ENCODE measurements at regions not wholly inside any gene's neighbourhood (a gene's known extent, or its start where the extent isn't known, plus 50 kb on each side); places are given as distances from the start of the nearest gene placed in this dataset.

DNA sequence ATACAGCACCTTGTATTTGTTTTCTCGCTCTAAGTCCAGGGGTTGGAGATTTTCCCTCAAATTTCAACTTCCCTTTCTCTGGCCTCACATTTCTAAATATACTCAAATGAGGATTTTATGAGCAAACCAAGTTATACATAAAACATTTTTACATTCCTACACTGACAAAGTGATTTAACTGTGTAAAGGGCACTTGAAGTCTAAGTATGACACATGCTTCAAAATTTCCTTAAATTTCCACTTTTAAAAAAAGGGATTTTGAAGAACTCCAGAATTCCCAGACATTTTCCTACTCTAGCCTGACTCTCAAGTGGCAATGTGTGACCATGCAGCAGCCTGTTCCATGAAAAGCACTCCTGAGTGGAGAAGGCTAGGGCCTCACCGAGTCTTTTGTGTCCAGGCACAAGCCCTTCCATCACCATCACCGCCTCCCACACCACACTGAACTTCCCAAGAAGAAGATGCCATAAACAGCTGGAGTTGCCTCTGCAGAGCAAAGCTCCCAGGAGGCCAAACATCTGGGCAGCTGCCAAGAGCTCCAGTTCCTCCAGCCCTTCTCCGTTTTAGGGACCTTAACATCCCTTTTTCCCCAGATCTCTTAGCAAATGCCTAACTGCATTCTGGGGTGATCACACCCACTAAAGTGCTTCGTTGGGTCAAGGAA, 68.9 kb downstream of the NCR2 start:
- no peak overlapping the region for H3K27ac ChIP-seq
- no peak overlapping the region for H3K4me3 ChIP-seq

DNA sequence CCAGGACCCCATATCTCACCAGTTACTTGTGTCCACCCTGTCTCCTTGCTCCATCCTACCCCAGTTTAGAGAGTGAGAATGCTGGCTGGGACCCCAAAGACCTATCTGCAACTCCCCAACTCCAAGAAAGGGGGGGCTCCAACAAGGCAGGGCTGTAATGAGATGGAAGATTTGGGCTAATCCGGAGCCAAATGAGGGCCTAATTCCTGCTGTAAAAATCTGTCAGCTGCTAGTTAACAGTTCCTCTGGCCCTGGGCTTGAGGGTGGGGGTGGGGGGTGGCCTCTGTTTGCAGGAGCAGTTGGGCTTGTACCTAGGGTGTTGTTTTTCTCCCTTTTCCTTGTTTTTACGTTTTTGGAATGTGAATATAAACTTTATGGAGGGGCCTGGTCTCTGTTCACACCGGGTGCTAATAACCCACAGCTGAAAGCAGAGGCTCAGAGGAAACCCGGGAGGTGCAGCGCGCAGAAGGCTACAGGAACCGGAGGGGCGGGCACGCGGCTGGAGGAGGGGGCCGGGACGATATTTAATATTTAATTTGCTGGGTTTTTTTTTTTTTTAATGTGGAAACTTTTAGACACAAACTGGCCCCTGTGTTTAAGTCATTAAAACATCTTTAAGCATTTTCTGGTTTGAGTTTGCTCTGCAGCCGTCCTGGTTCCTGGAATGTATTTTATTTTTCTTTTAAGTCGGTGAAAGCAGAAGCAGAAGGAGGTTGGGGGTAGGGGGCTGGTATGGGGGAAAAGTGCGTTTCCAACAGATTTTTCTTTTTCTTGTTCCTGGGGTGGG, 70.7 kb downstream of the NCR2 start:
- H3K4me3 ChIP-seq = no peak overlapping the region

DNA sequence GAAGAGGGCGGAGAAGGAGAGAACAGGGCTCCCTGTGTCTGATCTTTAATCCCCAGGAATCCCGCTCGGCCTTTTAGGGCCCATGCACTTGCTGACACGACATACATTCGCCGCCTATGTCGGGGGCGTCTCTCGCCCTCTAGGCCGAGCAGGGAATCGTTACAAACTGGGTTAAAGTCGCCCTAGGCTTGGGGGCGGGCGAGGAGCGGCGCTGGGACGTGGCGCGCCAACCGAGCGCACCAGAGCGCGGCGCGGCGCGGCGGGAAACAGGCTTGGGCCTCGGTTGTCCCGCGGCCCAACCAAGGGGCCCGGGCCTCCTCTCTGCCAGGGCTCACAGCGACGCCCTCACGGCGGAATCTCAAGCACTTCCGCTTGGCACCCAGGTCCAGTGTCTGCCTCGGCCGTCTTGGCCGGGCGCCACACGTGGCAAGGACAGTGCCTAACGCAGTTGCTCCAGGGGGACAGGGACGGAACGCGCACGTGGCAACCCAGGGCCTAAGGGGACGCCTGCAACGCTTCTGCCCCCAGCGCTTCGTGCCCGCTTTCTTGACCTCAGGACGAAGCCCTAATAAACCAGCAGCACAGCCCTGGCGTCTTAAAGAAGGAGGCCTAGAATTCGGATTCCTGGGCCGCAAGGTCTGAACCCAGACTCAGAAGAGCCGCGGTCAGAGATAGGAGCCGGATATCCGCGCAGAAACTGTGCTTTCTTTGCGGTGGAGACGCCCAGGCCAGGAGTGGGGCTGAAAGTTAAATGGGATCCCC, 71.5 kb downstream of the NCR2 start:
- Histone ChIP-seq H3K4me3 (no peak overlapping the region), H3K27ac (no peak overlapping the region)

More for the DNA sequence above, 70.7 kb downstream of the NCR2 start:
- H3K27ac ChIP-seq = no peak overlapping the region

DNA sequence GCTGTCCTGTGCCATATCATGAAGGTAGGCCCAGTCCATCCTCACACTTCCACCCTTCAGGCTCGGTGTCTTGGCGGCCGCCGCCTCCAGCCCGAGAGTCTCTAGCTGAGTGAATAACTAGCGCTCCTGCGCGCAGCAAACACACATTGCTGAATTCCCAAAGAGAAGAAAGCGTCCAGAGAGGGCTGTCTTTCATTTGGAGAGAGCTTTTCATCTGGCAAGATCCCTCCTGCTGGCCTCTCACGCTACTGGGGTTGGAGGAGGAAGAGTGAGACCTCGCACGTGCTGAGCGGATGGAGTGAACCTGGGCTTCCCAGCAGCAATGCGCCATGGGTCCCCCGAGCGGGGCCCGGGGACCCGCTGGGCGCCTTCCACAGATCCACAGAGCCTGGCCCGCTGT, 73.2 kb downstream of the NCR2 start:
- Histone ChIP-seq H3K27ac (no peak overlapping the region), H3K4me3 (no peak overlapping the region)

DNA sequence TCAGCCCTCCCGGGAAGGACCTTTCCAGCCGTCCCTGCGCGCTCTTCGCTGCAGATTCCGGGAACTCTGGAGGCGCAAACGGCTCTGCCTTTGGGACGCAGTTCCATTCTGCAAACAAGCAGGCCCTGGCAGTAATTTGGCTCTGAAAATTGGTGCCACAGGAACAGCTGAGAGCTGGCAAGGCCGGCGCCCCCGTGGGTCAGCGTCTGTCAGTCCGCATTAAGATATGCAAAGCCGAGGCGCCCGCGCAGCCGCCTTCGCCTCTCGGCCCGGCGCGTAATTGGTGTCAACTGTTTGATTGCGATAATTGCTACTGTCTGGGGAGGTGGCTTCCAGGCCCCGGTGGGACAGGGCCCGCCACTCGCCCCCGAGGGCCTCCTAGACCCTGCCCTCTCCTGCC, 73.6 kb downstream of the NCR2 start:
- Histone ChIP-seq H3K4me3 (no peak overlapping the region), H3K27ac (no peak overlapping the region)

DNA sequence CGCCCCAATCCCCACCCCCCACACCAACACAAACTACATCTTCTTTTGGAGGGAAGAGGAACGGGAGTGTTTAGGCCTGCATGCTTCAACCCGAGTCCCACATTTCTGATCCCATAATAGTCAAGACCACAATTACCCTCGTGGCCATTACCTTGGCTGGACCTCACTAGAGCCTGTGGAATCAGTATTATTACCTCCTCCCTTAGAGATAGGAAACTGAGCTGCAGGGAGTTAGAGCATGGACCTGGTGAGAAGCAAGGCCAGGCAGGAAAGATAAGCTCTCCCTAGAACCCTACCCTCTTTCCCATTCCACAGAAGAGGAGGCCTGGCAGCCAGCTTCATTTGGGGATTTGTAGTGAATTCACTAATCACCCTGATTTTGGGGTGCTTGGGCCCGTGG, 74.1 kb downstream of the NCR2 start:
- Histone ChIP-seq H3K4me3 (no peak overlapping the region), H3K27ac (no peak overlapping the region)

DNA sequence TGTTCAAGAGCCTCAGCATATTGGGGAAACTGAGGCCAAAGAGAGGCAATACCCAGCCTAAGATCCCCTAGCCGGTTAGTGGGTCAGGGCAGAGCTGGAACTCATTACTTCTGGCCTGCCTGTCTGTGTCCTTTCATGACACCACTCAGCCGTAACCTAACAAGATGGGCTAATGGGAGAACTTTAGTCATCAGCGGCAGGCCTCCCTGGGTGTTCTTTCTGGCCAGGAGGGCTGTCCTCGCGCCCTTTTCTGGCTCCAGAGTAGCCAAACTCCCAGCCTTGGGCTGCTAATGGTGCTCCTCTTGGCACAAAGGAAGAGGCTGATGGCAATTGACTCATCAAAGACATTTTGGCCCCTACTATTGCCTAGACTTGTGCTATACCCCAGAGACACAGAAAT, 76.6 kb downstream of the NCR2 start:
- Histone ChIP-seq H3K27ac (no peak overlapping the region), H3K4me3 (no peak overlapping the region)

DNA sequence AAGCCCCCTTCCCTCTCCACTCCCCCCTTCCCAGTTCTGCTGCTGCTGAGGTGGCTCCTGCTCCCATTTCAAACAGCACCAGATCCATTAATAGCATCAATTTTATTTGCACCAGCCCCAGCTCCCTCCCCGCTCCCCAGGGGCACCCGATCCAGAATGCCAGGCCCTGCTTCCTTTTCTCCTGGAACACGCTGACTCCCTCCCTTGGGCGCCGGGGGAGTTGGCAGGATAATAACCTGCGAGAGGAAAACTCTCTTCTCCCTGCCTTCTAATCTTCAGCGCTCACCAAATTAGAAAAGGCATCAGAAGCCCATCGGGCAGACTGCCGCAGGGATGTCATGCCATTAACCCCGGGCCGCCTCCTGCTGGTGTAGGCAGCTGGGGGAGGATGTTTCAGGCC, 77.8 kb downstream of the NCR2 start:
- H3K27ac ChIP-seq = no peak overlapping the region
- no peak overlapping the region for H3K4me3 ChIP-seq

DNA sequence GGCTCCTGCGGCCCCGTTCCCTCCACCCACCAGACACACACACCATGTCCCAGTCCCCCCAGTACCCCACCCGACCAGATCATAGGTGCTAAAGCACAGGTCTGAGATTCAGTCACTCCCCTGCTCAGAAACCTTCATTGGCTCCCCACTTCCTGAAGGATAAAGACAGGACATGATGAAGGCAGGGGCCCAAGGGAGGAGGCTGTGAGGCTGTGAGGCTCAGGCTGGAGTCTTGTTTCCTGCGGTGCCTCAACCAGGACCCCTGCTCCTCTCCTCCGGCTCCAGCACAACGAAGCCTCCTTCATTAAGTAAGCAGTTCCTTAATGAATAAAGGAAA, 81.1 kb downstream of the NCR2 start:
- Histone ChIP-seq H3K4me3 (no peak overlapping the region), H3K27ac (no peak overlapping the region)

DNA sequence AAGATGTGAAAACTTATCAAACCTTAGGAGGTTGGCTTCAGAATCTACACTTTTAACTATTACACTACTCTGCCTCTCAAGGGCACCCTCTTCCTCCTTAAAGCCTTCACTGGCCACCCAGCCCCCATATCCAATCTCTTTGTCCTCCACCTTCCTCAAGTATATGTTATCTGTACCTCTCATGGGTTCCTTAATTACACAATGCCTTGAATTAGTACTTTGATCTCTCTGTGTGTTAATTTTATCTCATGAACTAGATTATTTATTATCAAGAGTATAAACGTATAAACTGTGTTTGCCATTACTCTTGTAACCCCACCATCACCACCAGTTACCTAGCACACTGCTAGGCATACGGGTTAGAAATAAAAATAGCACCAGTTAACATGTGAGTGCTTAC, 83.3 kb downstream of the NCR2 start:
- Histone ChIP-seq H3K4me3 (no peak overlapping the region), H3K27ac (no peak overlapping the region)

DNA sequence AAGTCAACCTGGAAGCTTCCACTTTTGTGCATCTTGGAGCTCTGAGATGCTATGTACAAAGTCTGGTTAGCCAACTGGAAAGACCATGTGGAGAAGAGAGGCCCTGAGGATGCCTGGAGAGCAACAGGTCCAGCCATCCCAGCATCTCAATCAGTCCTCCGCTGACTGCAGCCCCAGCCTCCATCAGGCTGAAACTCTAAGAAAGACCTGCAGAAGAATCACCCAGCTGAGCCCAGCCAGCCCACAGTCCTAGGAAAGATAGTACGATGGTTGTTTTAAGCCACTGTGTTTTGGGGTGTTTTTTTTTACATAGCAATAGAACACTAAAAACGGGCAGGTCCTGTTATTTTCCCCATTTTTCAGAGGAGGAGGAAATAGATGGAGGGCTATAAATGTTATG, 84.0 kb downstream of the NCR2 start:
- Histone ChIP-seq H3K27ac (no peak overlapping the region), H3K4me3 (no peak overlapping the region)

DNA sequence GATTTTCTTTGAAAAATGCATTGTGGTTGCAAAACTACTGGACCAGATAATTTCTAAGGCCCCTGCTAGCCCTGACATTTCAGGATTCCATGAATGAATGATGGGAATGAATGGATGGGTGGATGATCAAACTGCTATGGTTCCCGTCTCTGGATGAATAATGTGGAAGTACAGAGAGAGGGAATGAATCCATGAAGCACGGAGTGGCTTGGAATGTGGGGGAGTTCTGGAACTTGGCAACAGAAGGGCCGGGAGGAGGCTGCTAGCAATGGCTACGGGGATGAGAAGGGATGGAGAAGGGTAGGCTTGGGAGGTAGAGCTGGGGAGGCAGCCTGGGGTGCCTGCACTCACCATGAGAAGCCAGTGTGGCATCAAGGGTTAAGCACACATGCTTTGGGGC, 84.8 kb downstream of the NCR2 start:
- Histone ChIP-seq H3K4me3 (no peak overlapping the region), H3K27ac (no peak overlapping the region)

DNA sequence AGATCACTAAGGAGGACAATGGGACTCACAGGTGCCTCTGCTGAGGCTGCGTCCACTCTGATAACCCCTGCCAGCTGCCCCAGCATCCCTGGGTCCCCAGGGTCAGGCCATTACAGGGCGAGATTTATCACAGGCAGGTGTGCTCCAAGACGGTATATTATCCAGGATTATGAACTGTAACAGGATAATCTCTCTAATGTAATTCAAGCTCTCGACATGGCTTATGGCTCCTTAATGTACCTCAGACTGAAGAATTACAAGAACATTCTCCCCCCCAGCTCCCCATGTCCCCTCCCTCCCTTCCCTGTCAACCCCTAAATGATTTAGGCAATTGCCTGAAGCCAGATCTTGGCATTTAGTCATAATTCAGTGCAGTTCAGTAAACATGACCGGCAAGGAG, 86.8 kb downstream of the NCR2 start:
- Histone ChIP-seq H3K4me3 (no peak overlapping the region), H3K27ac (no peak overlapping the region)

DNA sequence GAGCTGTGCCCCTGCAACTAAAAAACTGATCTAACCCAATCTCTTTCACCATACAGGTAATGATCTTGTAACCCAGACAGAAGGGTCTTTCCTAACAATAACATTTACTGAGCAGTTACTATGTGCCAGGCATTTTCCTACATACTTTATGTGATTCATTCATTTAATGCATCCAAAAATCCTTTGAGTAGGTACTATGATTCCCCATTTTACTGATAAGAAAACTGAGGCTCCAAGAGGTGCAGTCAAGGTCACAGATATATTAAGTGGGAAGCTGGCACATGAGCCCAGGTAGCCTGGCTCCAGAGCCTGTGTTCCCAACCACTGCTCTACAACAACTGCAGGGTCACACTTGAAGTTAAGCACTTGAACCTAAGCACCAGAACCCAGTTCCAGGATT, 87.6 kb downstream of the NCR2 start:
- no peak overlapping the region for H3K4me3 ChIP-seq
- no peak overlapping the region for H3K27ac ChIP-seq

DNA sequence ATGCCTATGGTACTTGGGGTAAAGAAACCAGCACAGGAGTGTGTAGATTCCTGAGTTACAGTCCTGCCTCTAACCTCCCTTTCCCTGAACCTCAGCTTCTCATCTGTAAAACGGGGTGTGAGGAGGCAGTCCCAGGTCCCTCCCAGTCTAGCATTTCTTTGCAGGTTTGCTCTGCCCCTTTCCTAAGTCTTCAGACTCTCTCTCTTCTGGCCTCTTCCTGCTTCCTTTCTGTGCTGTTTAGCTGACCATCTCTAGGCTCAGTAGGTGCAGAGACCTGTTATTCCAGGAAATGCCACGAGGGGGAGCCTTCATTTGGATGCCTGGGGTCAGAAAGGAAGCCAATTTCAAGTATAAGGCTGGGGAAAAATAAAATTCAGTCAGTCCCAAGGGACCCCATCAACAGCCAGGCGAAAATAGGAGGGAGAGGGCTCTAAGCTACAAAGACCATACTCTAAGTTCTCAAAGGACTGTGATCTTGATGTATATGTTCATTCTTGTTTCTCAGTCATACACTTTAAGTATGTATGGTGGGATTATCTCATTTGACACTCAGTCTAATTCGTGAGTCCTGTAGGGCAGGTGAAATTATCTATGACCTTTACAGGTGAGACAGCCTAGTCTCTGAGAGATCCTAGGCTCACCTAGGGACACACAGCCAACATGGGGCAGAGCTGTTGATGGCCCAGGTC, 89.1 kb downstream of the NCR2 start:
- H3K27ac ChIP-seq = no peak overlapping the region
- no peak overlapping the region for H3K4me3 ChIP-seq

DNA sequence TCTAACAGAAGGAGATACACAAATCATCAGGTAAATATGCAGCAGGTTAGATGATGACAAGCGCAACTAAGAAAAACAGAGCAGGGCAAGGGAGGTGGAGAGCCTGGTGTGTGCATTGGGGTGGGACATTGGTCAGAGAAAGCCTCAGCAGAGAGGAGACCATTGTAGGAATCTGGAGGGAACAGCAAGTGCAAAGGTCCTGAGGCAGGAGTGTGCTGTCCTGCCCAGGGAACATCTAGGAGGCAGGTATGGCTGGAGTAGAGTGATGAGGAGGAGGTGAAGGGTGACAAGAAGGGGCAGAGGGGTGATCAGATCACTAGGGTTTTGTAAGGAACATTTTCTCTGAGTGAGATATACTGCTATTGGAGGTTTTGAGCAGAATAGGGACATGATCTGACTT, 90.1 kb downstream of the NCR2 start:
- no peak overlapping the region for H3K27ac ChIP-seq

DNA sequence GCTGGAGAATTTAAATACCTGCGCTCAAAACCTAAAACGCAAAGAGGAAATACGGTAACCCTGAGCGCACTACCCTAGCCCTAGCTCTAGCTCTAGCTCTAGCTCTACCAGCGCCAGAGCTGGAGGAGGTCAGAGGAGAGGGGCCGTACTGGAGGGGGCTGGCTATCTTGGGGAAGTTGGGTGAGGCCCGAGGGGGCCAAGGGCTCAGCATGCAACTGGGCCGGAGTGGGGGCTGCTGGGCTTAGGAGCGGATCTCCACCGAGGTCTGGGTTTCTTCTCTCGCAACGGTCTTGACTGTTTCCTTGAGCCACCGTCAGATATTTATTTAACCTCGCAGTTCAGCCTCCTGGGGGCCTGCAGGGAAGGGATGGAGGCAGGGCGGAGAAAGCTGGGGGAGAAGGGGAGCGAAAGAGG, 91.0 kb downstream of the NCR2 start:
- Histone ChIP-seq H3K4me3 (no peak overlapping the region), H3K27ac (no peak overlapping the region)

More for the DNA sequence above, 90.1 kb downstream of the NCR2 start:
- H3K4me3 ChIP-seq = no peak overlapping the region

DNA sequence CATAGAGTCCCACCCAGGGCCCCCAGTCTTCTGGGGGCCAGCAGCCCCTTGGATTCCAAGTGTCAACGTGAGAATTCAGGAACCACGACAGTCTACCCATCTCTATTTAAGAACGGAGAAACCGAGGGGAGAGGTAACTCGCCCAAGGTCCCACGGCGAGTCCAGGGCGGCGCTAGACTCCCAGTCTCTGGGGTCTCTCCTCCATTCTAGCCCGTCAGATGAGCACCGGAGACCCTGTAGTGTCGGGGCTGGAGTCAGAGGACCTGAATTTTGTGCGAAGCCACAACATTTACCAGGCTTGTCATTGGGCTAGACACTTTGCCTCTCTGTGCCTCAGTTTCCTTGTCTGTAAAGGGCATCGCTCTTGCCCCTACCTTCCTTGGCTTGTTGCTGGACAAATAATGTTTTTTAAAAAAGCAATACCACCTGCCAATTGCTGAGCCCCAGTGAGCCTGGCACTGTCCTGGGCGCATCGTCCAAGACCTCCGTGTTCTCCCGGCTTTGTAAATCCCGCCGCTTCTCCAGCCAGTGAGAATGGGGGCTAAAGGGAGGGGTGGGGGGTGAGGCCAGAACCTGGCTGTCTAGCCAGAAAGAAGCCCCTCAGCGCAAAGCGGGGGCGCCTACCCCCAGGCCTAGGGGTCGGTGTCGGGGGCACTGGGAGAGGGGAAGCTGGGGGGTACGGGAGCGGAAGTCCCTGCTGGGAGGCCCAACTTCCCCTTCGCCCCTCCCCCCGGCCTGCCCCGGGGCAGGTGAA, 91.7 kb downstream of the NCR2 start:
- Histone ChIP-seq H3K27ac (peak overlapping the region in 5 of 21 experiments; percentile 53 to 78 (median 69)), H3K4me3 (peak overlapping the region in 3 of 7 experiments; percentile 27 to 42 (median 37))

DNA sequence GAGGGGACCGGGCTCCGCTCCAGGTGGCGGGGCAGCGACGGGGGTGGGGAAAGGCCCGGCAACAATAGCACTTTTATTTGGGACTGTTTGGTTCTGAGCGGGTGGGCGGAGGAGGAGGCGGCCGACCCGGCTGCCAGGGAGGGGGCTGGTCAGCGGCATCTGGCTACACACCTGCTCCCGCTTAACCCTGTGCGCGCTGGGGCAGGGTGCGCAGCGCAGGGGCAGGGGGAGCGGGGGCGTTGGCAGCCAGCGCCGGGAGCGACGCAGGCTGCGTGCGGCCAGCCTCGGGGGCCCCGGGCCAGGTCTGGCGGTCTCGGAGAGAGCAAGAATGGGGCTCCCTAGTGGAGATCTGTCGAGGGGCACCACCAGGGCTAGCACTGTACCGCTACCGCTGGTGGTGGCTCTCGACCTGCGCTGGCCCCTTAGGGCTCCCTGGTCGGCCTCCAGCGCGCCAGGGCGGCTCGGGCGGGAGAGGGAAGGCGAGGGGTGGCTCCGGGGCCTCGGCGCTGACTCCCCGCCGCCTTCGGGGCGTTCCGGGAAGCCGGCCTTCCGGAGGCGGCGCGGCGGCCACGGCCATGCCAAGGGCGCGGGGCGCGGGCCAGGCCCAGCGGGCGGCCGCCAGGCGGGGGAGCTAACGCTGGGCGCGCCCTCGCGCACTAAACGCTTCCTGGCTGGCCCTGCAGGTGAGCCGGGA, 92.4 kb downstream of the NCR2 start:
- Histone ChIP-seq H3K4me3 (peak overlapping the region; percentile 12 to 42 (median 26)), H3K27ac (peak overlapping the region in 9 of 21 experiments; percentile 18 to 78 (median 68))

Measured in skin epidermis (tissue), 12 donors.